ENCODE measurements at regions not wholly inside any gene's neighbourhood (a gene's known extent, or its start where the extent isn't known, plus 50 kb on each side); places are given as distances from the start of the nearest gene placed in this dataset.

GRCh38 chr20:20887593-20888265 lies 175.3 kb upstream of the RALGAPA2 start:
- Histone ChIP-seq H3K4me3 (replicated peaks in 1 of 3; ENCODE audit: insufficient read depth in 1 of 3, low read depth in 2 of 3, low read length in 3 of 3) (no peak overlapping the region), H3K9ac (ENCODE audit: insufficient read depth, low read depth, low read length) (no peak overlapping the region), H3K36me3 (replicated peaks in 1 of 2; ENCODE audit: control insufficient read depth in 1 of 2, insufficient read depth in 2 of 2, low read length in 2 of 2) (no peaks in the 10 kb centered on the region), H2AFZ (ENCODE audit: low read length) (no peak overlapping the region), H3K27ac (ENCODE audit: extremely low read length, insufficient read depth, low read length) (no peak overlapping the region), H3K4me2 (ENCODE audit: low read depth, low read length) (no peak overlapping the region), H4K20me1 (ENCODE audit: insufficient read depth, low read length) (no peaks in the 10 kb centered on the region), H3K27me3 (ENCODE audit: control insufficient read depth in 1 of 2, insufficient read depth in 2 of 2, low read length in 2 of 2) (peaks cover 0 to 3% of the 10 kb centered on the region in 2 experiments; a peak in 1 of 5 replicates), H3K4me1 (ENCODE audit: insufficient read depth, low read length) (no peaks in the 10 kb centered on the region), H3K79me2 (ENCODE audit: insufficient read depth, low read length) (no peaks in the 10 kb centered on the region), H3K9me3 (ENCODE audit: low read length) (no peaks in the 10 kb centered on the region)
- FAIRE-seq, result no peak
- POLR2A ChIA-PET, result no interaction called here
- intact Hi-C loops (cut with micrococcal nuclease; ENCODE audit: unreplicated experiment), result no loop called here
- CTCF ChIA-PET (ENCODE audit: low intra/inter-chr PET ratio, low total read pairs), result no interaction called here
- DNase-seq (ENCODE audit: low spot score), result no peak
- 66% methylated on average over 19 of the region's 19 CpGs for WGBS (ENCODE audit: low lambda C conversion rate)
- in situ Hi-C loops (cut with HindIII; ENCODE audit: extremely low pct_ligation_motif_present, low pct_unique_long_range_greater_than_20kb), result no loop called here
- ATAC-seq, result no peak
- TF ChIP-seq ZNF124 (CRISPR knock-in tag; IDR thresholded peaks at IDR 0.05) (no peak), ZNF687 (CRISPR knock-in tag; IDR thresholded peaks at IDR 0.05) (0 out of 2 replicates have a peak, but pooled peaks have one; percentile 9), ZBTB33 (CRISPR knock-in tag; IDR thresholded peaks at IDR 0.05) (peak; percentile 71; the same call in 1 of the 2 replicates)
- no TSS peak for BruUV-seq (replicated peaks)
